Hepatocyte (in vitro differentiated cells): ENCODE measurements at regions not wholly inside any gene's neighbourhood (a gene's known extent, or its start where the extent isn't known, plus 50 kb on each side); places are given as distances from the start of the nearest gene placed in this dataset.

Experiments
- EZH2 ChIP-seq: fragments of 200-600 bp; sonication (generic); IDR thresholded peaks from 2 replicates; pipeline ENCODE4 v1.6.1; 2016; ENCODE audit warnings: antibody characterized with exemption, mild to moderate bottlenecking, borderline replicate concordance
- EZH2phosphoT487 ChIP-seq: fragments of 200-600 bp; sonication (generic); IDR thresholded peaks from one replicate; pipeline ENCODE4 v1.6.1; 2018; ENCODE audit warnings: antibody characterized with exemption, mild to moderate bottlenecking, low read depth, moderate library complexity; ENCODE audit not compliant: unreplicated experiment, severe bottlenecking
- TF ChIP-seq, protein P1 (sequence below): fragments of 200-600 bp; sonication (generic); IDR thresholded peaks from 2 replicates; pipeline ENCODE4 v1.5.1; 2016; ENCODE audit warnings: antibody characterized with exemption, mild to moderate bottlenecking; ENCODE audit not compliant: poor library complexity

DNA sequence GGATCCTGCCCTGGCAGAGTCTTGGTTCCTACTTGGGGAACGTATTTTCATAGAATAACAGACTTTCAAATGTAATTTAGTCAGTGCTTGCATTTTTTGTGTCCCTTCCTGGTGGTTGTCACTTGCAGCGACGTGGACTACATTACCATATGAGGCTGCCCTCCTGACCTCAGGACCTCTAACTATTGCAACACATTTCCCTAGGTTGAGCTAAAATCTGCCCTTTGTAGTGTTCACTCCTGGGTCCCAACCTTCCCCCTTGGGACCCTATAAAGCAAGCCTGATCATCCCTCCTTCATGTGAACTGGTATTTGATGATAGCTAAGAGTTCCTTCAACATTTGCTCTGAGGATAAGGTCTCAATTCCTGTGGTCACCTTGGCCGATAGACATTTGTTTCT lies 95.6 kb upstream of the CACNA1E start:
- TF ChIP-seq, protein P1, sequence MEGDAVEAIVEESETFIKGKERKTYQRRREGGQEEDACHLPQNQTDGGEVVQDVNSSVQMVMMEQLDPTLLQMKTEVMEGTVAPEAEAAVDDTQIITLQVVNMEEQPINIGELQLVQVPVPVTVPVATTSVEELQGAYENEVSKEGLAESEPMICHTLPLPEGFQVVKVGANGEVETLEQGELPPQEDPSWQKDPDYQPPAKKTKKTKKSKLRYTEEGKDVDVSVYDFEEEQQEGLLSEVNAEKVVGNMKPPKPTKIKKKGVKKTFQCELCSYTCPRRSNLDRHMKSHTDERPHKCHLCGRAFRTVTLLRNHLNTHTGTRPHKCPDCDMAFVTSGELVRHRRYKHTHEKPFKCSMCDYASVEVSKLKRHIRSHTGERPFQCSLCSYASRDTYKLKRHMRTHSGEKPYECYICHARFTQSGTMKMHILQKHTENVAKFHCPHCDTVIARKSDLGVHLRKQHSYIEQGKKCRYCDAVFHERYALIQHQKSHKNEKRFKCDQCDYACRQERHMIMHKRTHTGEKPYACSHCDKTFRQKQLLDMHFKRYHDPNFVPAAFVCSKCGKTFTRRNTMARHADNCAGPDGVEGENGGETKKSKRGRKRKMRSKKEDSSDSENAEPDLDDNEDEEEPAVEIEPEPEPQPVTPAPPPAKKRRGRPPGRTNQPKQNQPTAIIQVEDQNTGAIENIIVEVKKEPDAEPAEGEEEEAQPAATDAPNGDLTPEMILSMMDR: no peak
- TF ChIP-seq EZH2phosphoT487 (no peak), EZH2 (no peak)
